Right cardiac atrium (tissue), 5 donors: ENCODE measurements at regions not wholly inside any gene's neighbourhood (a gene's known extent, or its start where the extent isn't known, plus 50 kb on each side); places are given as distances from the start of the nearest gene placed in this dataset.

ENCODE experiments used
- ATAC-seq, 2 donors: fragments of 200-7000 bp; cut with Tn5 transposase; one replicate each; pipeline versions ENCODE4 v1.8.0 to v1.9.1; 2020; ENCODE audit warnings: moderate library complexity in 2 of 2, mild to moderate bottlenecking in 1 of 2
- DNase-seq, 3 donors: peaks; one replicate each; pipeline ENCODE4 v3.0.0-alpha.2; 2020
- H3K27ac ChIP-seq: one replicate; pipeline ENCODE4 v1.5.1; 2013; ENCODE audit warnings: mild to moderate bottlenecking, low read length, control low read depth, moderate library complexity
- H3K27me3 ChIP-seq: one replicate; pipeline ENCODE4 v1.6.1; 2013; ENCODE audit not compliant: control insufficient read depth, insufficient read depth
- H3K4me1 ChIP-seq: one replicate; pipeline ENCODE4 v1.6.1; 2013; ENCODE audit warnings: low read length; ENCODE audit not compliant: control insufficient read depth, insufficient read depth
- H3K4me3 ChIP-seq: one replicate; pipeline ENCODE4 v1.5.1; 2013; ENCODE audit warnings: low read length, control low read depth
- H3K9me3 ChIP-seq: one replicate; pipeline ENCODE4 v1.6.1; 2013; ENCODE audit warnings: low read length; ENCODE audit not compliant: control insufficient read depth
- WGBS: extraction: QIAGEN DNeasy Blood & Tissue Kit; methylation state at CpG from one replicate; pipeline ENCODE4 v1.1.7; 2013; 5-methylcytosine and 5-hydroxymethylcytosine counted together
- intact Hi-C, 4 donors: fragments of 100-400 bp; cut with DNase I; formaldehyde crosslinking; loops; one replicate each; pipeline versions ENCODE4 v1.11.0 to v1.14.0; 2022 to 2023
- donor health status: healthy with polysubstance abuse.
- donor health status: DM: no; HTN: yes; CAD: no.
- donor health status: DM: no; HTN: no; CAD: no.
- donor health status: DM: no; HTN: yes; CAD: no; lungs with severe emphysema.
- donor health status: DM: yes; HTN: yes; CAD: no.

DNA sequence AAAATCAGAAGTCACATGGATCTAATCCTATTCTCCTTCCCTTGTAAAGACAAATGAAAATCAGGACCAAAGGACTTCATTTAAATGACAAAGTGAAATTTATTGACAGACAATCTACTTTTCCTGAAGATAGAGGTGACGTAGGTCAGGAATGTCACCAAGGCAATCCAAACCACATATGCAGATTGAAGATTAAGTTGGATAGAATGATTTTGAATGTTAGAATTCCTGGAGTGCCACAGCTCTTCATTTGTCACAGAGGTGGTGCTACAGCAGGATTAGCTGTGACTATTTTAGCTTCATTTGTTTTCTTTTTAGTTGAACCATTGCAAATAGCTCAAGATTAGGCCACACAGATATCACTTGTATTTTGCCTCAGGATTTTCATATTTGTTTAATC, 736.0 kb upstream of the ARRDC3 start:
- Histone ChIP-seq H3K9me3 (no peaks in the 10 kb centered on the region), H3K4me3 (no peak overlapping the region), H3K27ac (no peak overlapping the region), H3K27me3 (no peaks in the 10 kb centered on the region), H3K4me1 (no peaks in the 10 kb centered on the region)
- intact Hi-C loops, result no loop called here
- ATAC-seq (no peak), DNase-seq (no peak)
- 77% methylated on average over 1 of the region's 1 CpG for WGBS

DNA sequence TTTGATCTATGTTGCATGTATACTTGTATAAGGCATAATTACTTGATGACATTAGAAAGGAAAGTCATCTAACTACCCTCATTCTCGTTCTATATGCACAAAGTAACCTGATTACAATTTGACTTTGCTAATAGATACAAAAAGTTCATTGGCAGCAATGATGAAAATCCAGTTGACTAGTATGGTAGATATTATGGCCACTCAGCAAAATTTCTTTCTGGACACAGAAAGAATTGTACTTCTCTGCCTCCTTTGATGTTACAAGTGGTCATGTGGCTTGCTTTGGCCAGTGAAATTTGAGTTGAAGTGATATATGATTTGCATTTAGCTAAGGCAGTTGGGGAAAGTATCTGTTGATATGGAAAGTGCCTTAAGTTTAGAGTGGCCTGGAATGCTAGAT, 723.7 kb upstream of the ARRDC3 start:
- 59% methylated on average over 1 of the region's 1 CpG for WGBS
- intact Hi-C loops, result no loop called here
- Histone ChIP-seq H3K27me3 (no peaks in the 10 kb centered on the region), H3K9me3 (no peaks in the 10 kb centered on the region), H3K27ac (no peak overlapping the region), H3K4me1 (no peaks in the 10 kb centered on the region), H3K4me3 (no peak overlapping the region)
- no peak for DNase-seq
- ATAC-seq, result no peak

DNA sequence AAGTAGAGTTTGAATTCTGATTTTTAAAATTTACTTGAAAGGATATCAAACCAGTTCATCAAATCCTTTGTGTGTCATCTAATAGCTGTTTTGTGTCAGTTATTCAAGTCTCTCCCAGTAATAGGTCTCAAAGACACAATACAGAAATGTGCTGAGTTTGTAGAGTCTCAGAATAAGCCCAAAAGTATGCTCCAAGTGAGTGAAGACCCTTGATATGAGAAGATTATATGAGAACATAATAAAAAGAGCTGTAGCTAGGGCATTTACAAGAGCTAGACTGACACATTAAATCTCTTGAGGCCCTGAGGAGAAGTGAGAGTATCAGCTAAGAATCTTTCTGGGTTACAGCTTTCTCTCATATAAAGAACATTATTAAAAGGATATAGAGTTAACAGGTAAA, 721.0 kb upstream of the ARRDC3 start:
- Histone ChIP-seq H3K4me1 (no peaks in the 10 kb centered on the region), H3K9me3 (no peaks in the 10 kb centered on the region), H3K27ac (no peak overlapping the region), H3K27me3 (no peaks in the 10 kb centered on the region), H3K4me3 (no peak overlapping the region)
- intact Hi-C loops, result no loop called here
- DNase-seq, result no peak
- no peak for ATAC-seq

DNA sequence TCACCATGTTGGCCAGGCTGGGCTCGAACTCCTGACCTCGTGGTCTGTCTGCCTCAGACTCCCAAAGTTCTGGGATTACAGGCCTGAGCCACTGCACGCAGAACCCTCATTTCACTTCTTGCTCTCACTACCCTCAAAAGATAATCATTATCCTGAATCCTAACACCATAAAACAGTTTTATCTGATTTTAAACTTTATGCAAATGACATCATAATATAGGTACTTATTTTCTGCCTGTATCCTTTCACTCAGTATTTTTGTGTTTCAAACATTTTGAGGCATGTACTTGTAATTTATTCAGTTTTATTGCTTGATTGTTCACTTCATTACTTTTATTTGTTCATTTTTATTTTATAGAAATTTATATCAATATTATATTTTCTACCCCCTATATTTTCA, 719.2 kb upstream of the ARRDC3 start:
- intact Hi-C loops, result no loop called here

DNA sequence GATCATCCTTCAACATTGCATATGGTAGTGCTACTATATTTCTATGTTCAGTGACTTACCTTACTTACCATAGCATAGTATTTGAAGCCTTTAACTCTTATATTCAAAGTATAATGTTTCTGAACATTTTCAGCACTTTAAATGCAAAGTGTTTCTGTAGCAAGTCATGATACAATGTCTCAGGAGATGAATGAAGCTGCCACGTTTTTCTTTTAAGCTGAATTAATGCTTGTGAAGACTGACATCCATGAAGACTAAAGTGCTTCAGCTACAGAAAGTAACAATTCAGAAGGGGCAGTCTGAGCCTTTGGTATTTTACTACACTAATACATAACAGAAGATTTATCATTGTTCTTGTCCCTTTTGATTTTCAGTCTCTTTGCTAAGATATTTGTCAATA, 709.1 kb upstream of the ARRDC3 start:
- WGBS, result 45% methylated on average over 1 of the region's 1 CpG

More for the DNA sequence above, 719.2 kb upstream of the ARRDC3 start:
- H3K27ac ChIP-seq, result no peak overlapping the region
- H3K4me1 ChIP-seq, result no peaks in the 10 kb centered on the region
- 82% methylated on average over 3 of the region's 3 CpGs for WGBS
- no peak for DNase-seq
- no peak for ATAC-seq
- H3K9me3 ChIP-seq, result no peaks in the 10 kb centered on the region
- no peaks in the 10 kb centered on the region for H3K27me3 ChIP-seq
- no peak overlapping the region for H3K4me3 ChIP-seq

DNA sequence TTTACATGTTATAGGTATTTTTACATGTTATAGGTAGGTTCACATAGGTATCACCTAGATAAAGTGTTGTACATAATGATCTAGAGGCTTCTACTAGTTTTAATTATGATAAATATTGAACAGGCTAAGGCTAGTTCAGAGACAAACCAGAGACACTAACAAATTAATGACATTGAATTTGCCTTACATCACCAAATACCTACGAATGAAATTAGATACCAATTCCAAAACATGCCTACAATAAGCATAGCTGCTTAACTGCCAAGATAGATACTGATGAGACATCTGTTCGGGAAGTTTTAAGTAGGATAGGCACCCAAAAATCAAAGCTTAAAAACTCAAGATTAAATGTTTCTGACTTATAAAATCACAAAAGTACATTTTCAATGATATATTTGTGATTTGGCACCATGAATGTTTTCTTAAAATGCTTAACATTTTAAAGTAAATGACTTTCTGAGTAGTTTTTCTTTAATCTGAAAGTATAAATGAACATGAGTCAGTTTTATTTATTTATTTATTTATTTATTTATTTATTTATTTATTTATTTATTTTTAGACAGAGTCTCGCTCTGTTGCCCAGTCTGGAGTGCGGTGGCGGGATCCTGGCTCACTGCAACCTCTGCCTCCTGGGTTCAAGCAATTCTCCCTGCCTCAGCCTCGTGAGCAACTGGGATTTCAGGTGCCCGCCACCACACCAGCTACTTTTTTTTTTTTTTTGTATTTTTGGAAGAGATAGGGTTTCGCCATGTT, 703.1 kb upstream of the ARRDC3 start:
- Histone ChIP-seq H3K4me1 (no peaks in the 10 kb centered on the region), H3K27me3 (no peaks in the 10 kb centered on the region), H3K4me3 (no peak overlapping the region), H3K9me3 (no peaks in the 10 kb centered on the region), H3K27ac (no peak overlapping the region)
- DNase-seq, result no peak
- 76% methylated on average over 8 of the region's 8 CpGs for WGBS
- intact Hi-C loops, result no loop called here
- no peak for ATAC-seq

More for the DNA sequence above, 709.1 kb upstream of the ARRDC3 start:
- no peaks in the 10 kb centered on the region for H3K4me1 ChIP-seq
- DNase-seq (no peak), ATAC-seq (no peak)
- intact Hi-C loops, result no loop called here
- H3K4me3 ChIP-seq, result no peak overlapping the region
- H3K27me3 ChIP-seq, result no peaks in the 10 kb centered on the region
- no peaks in the 10 kb centered on the region for H3K9me3 ChIP-seq
- H3K27ac ChIP-seq, result no peak overlapping the region

DNA sequence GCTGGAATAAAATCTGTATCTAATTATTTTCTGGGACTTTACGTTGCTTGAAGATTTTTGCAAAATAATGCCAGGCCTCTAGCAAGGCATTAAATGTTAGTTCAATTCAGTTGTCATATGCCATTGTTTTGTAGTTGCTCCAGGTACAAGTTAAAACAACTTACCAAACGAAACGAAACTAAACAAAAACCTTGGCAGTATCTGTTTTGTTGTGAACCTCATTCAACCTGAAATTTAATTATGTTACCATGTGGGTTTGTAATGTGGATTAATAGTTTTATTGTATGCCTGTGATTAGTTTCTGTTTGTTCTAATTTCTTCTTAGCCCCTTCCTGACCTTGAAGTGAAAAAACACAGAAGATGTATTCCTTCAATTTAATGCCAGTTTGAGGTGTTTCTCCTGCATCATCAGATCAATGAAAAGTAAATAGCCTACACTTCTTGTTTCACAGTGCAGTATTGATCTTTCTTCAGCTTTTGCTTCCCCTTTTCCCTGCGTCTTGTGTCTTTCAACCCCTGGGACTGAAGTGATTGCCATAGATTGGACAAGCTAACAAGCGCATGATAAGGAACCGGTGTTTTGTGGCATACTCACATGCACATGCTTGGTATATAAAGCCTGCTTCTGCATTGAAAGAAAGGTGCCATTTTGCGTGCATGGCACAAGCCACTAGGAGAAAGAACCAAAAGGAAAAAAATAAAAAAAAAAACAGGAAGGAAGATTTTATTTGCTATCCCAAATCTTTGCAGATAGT, 699.0 kb upstream of the ARRDC3 start:
- 80% methylated on average over 7 of the region's 7 CpGs for WGBS
- H3K4me3 ChIP-seq, result no peak overlapping the region

DNA sequence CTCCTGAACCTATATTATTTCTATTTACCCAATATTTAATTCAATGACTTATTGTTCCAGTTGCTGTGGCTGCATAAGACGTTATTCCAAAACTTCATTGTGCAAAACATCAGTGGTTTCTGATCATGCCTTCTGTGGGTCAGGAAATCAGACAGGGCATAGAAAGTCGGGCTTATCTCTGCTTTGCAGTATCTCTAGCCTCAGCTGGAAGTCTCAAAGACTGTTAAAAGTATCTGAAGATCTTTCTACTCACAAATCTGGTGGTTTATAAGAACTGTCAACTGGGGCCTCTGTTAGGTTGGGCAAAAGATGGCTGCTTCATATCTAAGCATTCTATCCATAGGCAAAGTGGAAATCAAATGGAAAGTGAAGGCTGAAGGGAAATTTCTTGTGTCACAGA, 687.7 kb upstream of the ARRDC3 start:
- WGBS, result 27% methylated on average over 2 of the region's 2 CpGs
- Histone ChIP-seq H3K4me1 (no peaks in the 10 kb centered on the region), H3K9me3 (no peaks in the 10 kb centered on the region), H3K27me3 (no peaks in the 10 kb centered on the region), H3K27ac (no peak overlapping the region), H3K4me3 (no peak overlapping the region)
- ATAC-seq (no peak), DNase-seq (no peak)
- intact Hi-C loops, result no loop called here

More for the DNA sequence above, 699.0 kb upstream of the ARRDC3 start:
- Histone ChIP-seq H3K4me1 (no peaks in the 10 kb centered on the region), H3K27me3 (no peaks in the 10 kb centered on the region), H3K9me3 (no peaks in the 10 kb centered on the region), H3K27ac (no peak overlapping the region)
- DNase-seq, result no peak
- ATAC-seq, result no peak
- intact Hi-C loops, result no loop called here

DNA sequence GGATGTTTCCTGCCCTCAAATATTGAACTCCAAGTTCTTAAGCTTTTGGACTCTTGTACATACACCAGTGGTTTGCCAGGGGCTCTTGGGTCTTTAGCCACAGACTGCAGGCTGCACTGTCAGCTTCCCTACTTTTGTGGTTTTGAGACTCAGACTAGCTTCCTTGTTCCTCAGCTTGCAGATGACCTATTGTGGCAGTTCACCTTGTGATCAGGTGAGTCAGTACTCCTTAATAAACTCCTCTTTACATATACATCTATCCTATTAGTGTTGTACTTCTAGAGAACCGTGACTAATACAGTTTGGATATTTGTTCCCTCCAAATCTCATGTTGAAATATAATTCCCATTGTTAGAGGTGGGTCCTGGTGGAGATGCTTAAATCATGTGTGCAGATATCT, 681.9 kb upstream of the ARRDC3 start:
- WGBS, result 74% methylated on average over 1 of the region's 1 CpG
- no peaks in the 10 kb centered on the region for H3K27me3 ChIP-seq
- intact Hi-C loops, result no loop called here
- ATAC-seq, result no peak
- no peak for DNase-seq
- no peaks in the 10 kb centered on the region for H3K4me1 ChIP-seq
- H3K27ac ChIP-seq, result no peak overlapping the region
- H3K4me3 ChIP-seq, result no peak overlapping the region
- H3K9me3 ChIP-seq, result no peaks in the 10 kb centered on the region

DNA sequence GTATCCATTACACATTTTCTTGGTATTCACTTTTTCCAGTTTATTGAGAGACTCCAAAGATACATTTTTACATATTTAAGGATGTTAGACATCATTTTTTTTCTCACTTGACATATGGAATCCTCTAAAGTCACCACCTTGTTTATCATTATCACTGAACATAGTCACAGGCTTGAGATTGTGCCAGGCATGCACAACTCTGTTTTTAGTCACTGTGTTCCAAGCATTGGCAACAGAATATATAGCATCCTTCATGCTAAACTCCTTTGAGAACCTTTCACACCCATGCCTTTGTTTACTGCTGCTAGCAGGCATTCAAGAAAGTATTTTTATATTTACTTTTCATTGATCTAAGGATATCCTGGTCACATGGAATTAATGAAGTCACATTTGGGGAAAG, 668.6 kb upstream of the ARRDC3 start:
- intact Hi-C loops, result no loop called here
- Histone ChIP-seq H3K4me1 (no peaks in the 10 kb centered on the region), H3K27ac (no peak overlapping the region), H3K27me3 (no peaks in the 10 kb centered on the region), H3K4me3 (no peak overlapping the region), H3K9me3 (no peaks in the 10 kb centered on the region)
- no peak for ATAC-seq
- no peak for DNase-seq

DNA sequence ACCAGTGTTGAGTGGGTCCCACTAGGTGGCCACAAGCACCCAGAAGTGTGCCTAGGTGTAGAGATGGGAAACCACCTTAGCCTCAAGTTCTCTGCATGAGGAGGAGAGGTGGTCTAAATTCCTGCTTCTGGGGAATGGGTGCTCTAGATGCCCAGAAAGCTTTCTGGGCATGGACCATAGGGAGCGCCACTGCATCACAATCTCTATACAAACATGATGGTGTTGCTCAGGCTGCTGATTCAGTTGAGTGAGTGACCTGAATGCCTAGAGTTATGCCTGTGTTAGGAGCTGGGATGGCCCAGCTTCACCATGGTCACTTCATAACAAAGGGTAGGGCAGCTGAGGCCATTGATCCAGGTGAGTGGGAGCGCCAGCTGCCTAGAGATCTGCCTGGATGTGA, 667.9 kb upstream of the ARRDC3 start:
- DNase-seq (no peak), ATAC-seq (no peak)
- no peak overlapping the region for H3K4me3 ChIP-seq
- intact Hi-C loops, result no loop called here
- no peaks in the 10 kb centered on the region for H3K27me3 ChIP-seq
- H3K4me1 ChIP-seq, result no peaks in the 10 kb centered on the region
- H3K9me3 ChIP-seq, result no peaks in the 10 kb centered on the region
- H3K27ac ChIP-seq, result no peak overlapping the region
- WGBS, result 86% methylated on average over 2 of the region's 2 CpGs
